OCI-LY1 (cell line): ENCODE measurements at regions not wholly inside any gene's neighbourhood (a gene's known extent, or its start where the extent isn't known, plus 50 kb on each side); places are given as distances from the start of the nearest gene placed in this dataset.

Experiments
- H2AFZ ChIP-seq: fragments of 200-600 bp; sonication (generic), shearing (Covaris generic); 2 replicates; pipeline ENCODE4 v1.6.0; 2014; ENCODE audit warnings: antibody characterized with exemption, mild to moderate bottlenecking, low read length
- H3F3A ChIP-seq: fragments of 200-600 bp; sonication (generic), shearing (Covaris generic); 2 replicates; pipeline ENCODE4 v1.6.0; 2014; ENCODE audit warnings: mild to moderate bottlenecking, antibody characterized with exemption, low read length, moderate library complexity; ENCODE audit not compliant: insufficient read depth
- H3K27ac ChIP-seq: fragments of 200-600 bp; sonication (generic); 2 replicates; pipeline ENCODE4 v1.5.1; 2014; ENCODE audit warnings: low read length, mixed run types, mild to moderate bottlenecking, low read depth; ENCODE audit not compliant: poor library complexity, severe bottlenecking
- H3K27me3 ChIP-seq: fragments of 200-600 bp; sonication (generic); 2 replicates; pipeline ENCODE4 v1.6.0; 2014; ENCODE audit warnings: antibody characterized with exemption, mild to moderate bottlenecking, low read length, moderate library complexity; ENCODE audit not compliant: insufficient read depth
- H3K36me3 ChIP-seq: fragments of 200-600 bp; sonication (generic); 2 replicates; pipeline ENCODE4 v1.6.1; 2014; ENCODE audit warnings: mild to moderate bottlenecking, antibody characterized with exemption, low read length, moderate library complexity, mixed read lengths; ENCODE audit not compliant: insufficient read depth
- H3K4me1 ChIP-seq: fragments of 200-600 bp; sonication (generic); 2 replicates; pipeline ENCODE4 v1.5.1; 2014; ENCODE audit warnings: mild to moderate bottlenecking, low read length, moderate library complexity; ENCODE audit not compliant: insufficient read depth, severe bottlenecking
- H3K4me2 ChIP-seq: fragments of 200-600 bp; sonication (generic), shearing (Covaris generic); 2 replicates; pipeline ENCODE4 v1.6.1; 2014; ENCODE audit warnings: low read length
- H3K4me3 ChIP-seq: fragments of 200-600 bp; sonication (generic); 2 replicates; pipeline ENCODE4 v1.5.1; 2014; ENCODE audit warnings: low read length, low read depth, mild to moderate bottlenecking, mixed read lengths; ENCODE audit not compliant: poor library complexity, severe bottlenecking
- H3K79me2 ChIP-seq: fragments of 200-600 bp; shearing (Covaris generic); 2 replicates; pipeline ENCODE4 v1.6.1; 2016; ENCODE audit warnings: mixed run types, low read length, mixed read lengths; ENCODE audit not compliant: insufficient read depth
- H3K9ac ChIP-seq: fragments of 200-600 bp; sonication (generic), shearing (Covaris generic); 2 replicates; pipeline ENCODE4 v1.6.1; 2014; ENCODE audit warnings: mild to moderate bottlenecking, low read length, mixed read lengths
- H3K9me2 ChIP-seq: fragments of 200-600 bp; sonication (generic), shearing (Covaris generic); 2 replicates; pipeline ENCODE4 v1.6.1; 2014; ENCODE audit warnings: low read depth, mild to moderate bottlenecking, low read length, mixed read lengths
- H3K9me3 ChIP-seq: fragments of 200-600 bp; shearing (Covaris generic); 2 replicates; pipeline ENCODE4 v1.6.1; 2014; ENCODE audit warnings: low read length, mixed read lengths
- H4K20me1 ChIP-seq: fragments of 200-600 bp; sonication (generic), shearing (Covaris generic); 2 replicates; pipeline ENCODE4 v1.6.0; 2016; ENCODE audit warnings: mild to moderate bottlenecking, low read length; ENCODE audit not compliant: insufficient read depth
- EZH2 ChIP-seq: fragments of 200-600 bp; sonication (generic), shearing (Covaris generic); IDR thresholded peaks from 2 replicates; pipeline ENCODE4 v1.8.0; 2017; ENCODE audit warnings: borderline replicate concordance, mixed run types, mild to moderate bottlenecking, antibody characterized with exemption, low read length, moderate library complexity, mixed read lengths
- TF ChIP-seq, protein P1 (sequence below): fragments of 200-600 bp; sonication (generic), shearing (Covaris generic); IDR thresholded peaks from 2 replicates; pipeline ENCODE4 v1.5.1; 2017; ENCODE audit warnings: mild to moderate bottlenecking, antibody characterized with exemption, low read length, moderate library complexity, mixed read lengths

- Histone ChIP-seq H3K27ac (peak overlapping the region; percentile 31), H4K20me1 (no peaks in the 10 kb centered on the region), H2AFZ (no peak overlapping the region; the same call in 1 of the 2 replicates), H3K4me1 (peaks cover 38% of the 10 kb centered on the region), H3K4me3 (no peak overlapping the region), H3F3A (no peaks in the 10 kb centered on the region), H3K9me2 (no peaks in the 10 kb centered on the region), H3K79me2 (no peaks in the 10 kb centered on the region), H3K27me3 (no peaks in the 10 kb centered on the region), H3K4me2 (peak overlapping the region; percentile 25), H3K36me3 (no peaks in the 10 kb centered on the region), H3K9me3 (0 out of 2 replicates have a peak, but pooled peaks cover 3% of the 10 kb centered on the region), H3K9ac (no peak overlapping the region)
- no peak for TF ChIP-seq EZH2
- TF ChIP-seq, protein P1, sequence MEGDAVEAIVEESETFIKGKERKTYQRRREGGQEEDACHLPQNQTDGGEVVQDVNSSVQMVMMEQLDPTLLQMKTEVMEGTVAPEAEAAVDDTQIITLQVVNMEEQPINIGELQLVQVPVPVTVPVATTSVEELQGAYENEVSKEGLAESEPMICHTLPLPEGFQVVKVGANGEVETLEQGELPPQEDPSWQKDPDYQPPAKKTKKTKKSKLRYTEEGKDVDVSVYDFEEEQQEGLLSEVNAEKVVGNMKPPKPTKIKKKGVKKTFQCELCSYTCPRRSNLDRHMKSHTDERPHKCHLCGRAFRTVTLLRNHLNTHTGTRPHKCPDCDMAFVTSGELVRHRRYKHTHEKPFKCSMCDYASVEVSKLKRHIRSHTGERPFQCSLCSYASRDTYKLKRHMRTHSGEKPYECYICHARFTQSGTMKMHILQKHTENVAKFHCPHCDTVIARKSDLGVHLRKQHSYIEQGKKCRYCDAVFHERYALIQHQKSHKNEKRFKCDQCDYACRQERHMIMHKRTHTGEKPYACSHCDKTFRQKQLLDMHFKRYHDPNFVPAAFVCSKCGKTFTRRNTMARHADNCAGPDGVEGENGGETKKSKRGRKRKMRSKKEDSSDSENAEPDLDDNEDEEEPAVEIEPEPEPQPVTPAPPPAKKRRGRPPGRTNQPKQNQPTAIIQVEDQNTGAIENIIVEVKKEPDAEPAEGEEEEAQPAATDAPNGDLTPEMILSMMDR: no peak
Observed at GRCh38 chr1:104629589-104629988, 879.9 kb downstream of the AMY1C start.

GRCh38 chr1:104630567-104631149 lies 881.0 kb downstream of the AMY1C start:
- Histone ChIP-seq H3K27me3 (no peaks in the 10 kb centered on the region), H3K9me3 (0 out of 2 replicates have a peak, but pooled peaks cover 3% of the 10 kb centered on the region), H3K4me1 (peaks cover 32% of the 10 kb centered on the region)

DNA sequence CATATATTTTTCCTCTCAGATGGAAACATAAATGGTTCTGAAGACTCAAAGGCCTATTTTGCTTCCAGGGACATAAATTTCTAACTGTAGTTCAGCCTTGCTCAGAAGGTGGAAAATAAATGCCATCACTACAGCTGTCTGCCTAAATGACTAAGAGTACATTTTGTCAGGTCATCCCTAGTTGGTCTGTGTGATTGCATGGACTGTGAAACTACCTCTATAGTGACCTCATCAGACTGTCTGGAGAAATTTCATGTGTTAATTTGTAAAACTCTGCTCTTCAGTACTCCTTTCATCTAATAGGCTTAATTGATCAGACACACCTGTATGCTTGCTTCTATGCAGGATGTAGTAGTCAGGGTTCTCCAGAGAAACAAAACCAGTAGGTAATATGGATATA lies 886.9 kb downstream of the AMY1C start:
- TF ChIP-seq, protein P1: peak; percentile 45
- no peak for TF ChIP-seq EZH2
- no peaks in the 10 kb centered on the region for H3K9me2 ChIP-seq
- H3K4me3 ChIP-seq: no peak overlapping the region
- no peaks in the 10 kb centered on the region for H3K79me2 ChIP-seq
- H3K9me3 ChIP-seq: peaks cover 8% of the 10 kb centered on the region; the same call in 1 of the 2 replicates
- H4K20me1 ChIP-seq: no peaks in the 10 kb centered on the region
- 0 out of 2 replicates have a peak, but pooled peaks cover 4% of the 10 kb centered on the region for H3F3A ChIP-seq
- no peak overlapping the region for H2AFZ ChIP-seq
- H3K4me2 ChIP-seq: no peak overlapping the region
- no peak overlapping the region for H3K27ac ChIP-seq
- H3K27me3 ChIP-seq: no peaks in the 10 kb centered on the region
- no peaks in the 10 kb centered on the region for H3K36me3 ChIP-seq
- no peak overlapping the region for H3K9ac ChIP-seq
- H3K4me1 ChIP-seq: peaks cover 6% of the 10 kb centered on the region

More at GRCh38 chr1:104630567-104631149, 881.0 kb downstream of the AMY1C start:
- Histone ChIP-seq H3K27ac (peak overlapping the region; percentile 31), H2AFZ (peak overlapping the region; percentile 74; the same call in 1 of the 2 replicates), H4K20me1 (no peaks in the 10 kb centered on the region), H3K4me3 (no peak overlapping the region), H3K36me3 (no peaks in the 10 kb centered on the region), H3K9ac (no peak overlapping the region), H3K9me2 (no peaks in the 10 kb centered on the region), H3K4me2 (no peak overlapping the region; the same call in 1 of the 2 replicates), H3K79me2 (no peaks in the 10 kb centered on the region), H3F3A (0 out of 2 replicates have a peak, but pooled peaks cover 3% of the 10 kb centered on the region)
- TF ChIP-seq, protein P1: no peak
- no peak for TF ChIP-seq EZH2
